HTR-8/SVneo (cell line): ENCODE measurements at regions not wholly inside any gene's neighbourhood (a gene's known extent, or its start where the extent isn't known, plus 50 kb on each side); places are given as distances from the start of the nearest gene placed in this dataset.
A peak's percentile ranks its signal among the peaks of the same experiment; 100 is the strongest.

Experiments used
- DNase-seq: peaks from one replicate; pipeline ENCODE4 v3.0.0; 2011; ENCODE audit warnings: low spot score, mixed read lengths; ENCODE audit not compliant: insufficient read length
- FAIRE-seq: peaks from 2 replicates; lab custom pipeline; 2011; peaks lifted over from hg19 to GRCh38; lab: Jason Lieb, UNC

GRCh38 chr1:239722035-239722434, 335.7 kb downstream of the CHRM3 start:
- FAIRE-seq = no peak
- no peak for DNase-seq

DNA sequence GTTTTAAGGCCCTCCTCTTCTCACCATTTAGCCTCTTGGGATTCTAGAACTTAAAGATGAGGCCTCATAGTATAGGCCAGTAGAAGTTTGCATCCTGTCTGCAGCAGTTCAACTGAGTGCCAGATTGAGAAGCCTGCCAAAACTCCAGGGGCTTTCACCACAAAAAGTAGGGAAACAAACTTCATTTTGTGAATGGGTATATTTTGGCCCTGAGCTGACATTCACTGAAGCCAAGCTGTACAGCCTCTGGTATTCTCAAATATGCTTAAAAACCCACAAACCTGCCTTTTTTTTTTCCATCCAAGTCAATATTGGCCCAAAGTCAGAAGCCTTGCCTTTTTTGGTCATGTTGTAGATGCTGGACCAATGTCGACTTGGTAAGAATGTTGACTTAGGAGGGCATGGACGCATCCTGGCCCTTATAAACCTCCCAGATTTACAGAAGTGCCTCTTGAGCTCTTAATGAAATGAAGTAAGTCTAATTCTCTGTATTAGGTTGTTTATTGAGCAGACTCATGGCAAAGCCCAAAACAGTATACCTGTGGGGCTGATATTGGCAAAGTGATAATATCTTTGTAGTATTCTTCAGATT, 337.5 kb downstream of the CHRM3 start:
- FAIRE-seq = no peak
- no peak for DNase-seq

DNA sequence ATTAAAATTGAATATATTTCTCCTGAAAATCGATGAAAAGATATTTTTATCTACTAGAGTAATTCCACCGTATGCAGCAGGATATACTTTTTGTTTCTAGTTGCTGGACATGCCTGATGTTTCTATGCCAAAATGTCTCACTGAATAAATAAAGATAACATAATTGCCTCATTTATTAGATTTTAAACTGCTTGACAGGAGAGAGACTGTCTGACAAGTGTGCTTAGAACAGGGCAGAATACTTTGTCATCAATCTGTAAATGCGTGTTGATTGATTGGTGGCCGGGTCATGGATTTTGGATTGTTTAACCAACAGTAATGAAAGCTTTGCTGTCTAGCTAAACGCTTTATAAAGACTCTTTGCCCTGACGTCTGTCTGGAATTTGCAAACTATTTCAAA, 339.0 kb downstream of the CHRM3 start:
- DNase-seq = no peak
- no peak for FAIRE-seq

- FAIRE-seq (no peak), DNase-seq (no peak)
Measured at GRCh38 chr1:239725933-239726332, 339.6 kb downstream of the CHRM3 start.

- DNase-seq (no peak), FAIRE-seq (no peak)
Measured at GRCh38 chr1:239730378-239730777, 344.0 kb downstream of the CHRM3 start.

DNA sequence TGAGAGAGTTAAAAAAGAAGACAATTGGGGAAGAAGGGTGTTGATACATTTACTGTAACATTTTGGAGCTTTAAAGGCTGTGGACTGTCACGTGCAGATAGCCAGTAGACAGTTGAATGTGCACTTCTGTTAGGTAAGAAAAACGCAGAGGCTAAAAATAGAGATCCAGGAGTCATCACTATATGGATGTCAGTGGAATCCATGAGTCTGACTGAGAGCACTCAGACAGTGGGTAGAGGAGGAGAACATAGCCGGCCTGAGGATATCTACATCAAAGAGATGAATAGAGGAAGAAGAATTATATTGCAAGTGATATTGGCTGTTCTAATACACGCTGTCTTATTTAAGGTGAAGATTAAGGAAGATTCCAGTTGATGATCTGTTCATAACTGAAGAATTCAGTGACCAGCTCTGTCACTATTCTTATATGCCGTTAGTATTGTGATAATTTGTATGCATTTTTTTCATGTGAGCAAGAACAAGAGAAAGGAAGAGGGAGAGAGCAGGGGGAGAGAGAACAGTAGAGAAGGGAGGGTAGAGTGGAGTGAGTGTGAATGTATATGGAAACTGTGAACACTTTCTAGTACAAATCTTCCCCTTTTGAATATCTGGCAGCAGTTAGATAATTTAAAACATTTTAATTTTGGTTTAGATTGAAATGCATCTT, 344.8 kb downstream of the CHRM3 start:
- no peak for DNase-seq

GRCh38 chr1:239732770-239733169, 346.4 kb downstream of the CHRM3 start:
- DNase-seq (no peak), FAIRE-seq (no peak)

More for the DNA sequence above, 344.8 kb downstream of the CHRM3 start:
- FAIRE-seq = no peak

DNA sequence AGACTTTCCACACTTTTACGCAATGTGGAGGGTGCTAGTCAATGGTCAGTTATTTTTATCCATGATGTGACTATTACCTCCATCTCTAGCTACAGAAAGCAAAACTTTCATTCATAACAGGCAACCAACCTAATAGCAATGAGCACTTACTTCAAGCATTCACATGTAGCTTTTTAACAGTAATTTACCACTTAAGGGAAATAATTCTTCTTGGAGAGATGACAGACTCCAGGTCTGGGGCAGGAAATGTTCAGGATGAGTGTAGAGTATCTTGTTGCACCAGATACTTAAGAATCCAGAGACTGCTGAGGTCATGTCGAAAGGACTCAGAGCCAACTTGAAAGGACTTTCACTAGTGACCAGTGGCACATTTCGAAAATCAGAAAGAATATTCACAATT, 347.6 kb downstream of the CHRM3 start:
- no peak for FAIRE-seq

DNA sequence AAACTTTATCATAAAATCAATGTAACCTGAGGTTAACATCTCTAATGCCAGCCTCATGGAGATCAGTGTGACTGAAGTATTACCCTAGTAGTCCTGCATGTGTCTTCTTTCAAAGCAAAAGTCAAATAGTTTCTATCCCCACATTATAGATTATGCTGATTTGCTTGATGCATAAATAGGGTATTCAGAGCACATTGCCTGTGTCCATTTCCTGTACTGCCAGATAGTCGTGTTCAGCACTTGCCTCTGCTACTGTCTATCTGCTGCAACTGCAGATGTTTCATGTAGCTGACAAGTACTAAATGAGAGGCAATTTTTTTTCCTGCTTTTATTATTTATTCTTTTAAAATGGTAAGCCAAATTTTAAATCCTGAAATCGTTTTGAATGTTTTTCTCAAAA, 348.7 kb downstream of the CHRM3 start:
- FAIRE-seq (peak; percentile 52), DNase-seq (no peak)

More for the DNA sequence above, 347.6 kb downstream of the CHRM3 start:
- no peak for DNase-seq

GRCh38 chr1:239736479-239736878, 350.1 kb downstream of the CHRM3 start:
- no peak for FAIRE-seq

GRCh38 chr1:239739375-239739774, 352.3 kb upstream of the FMN2 start:
- FAIRE-seq = no peak
- no peak for DNase-seq

More at GRCh38 chr1:239736479-239736878, 350.1 kb downstream of the CHRM3 start:
- DNase-seq = no peak

DNA sequence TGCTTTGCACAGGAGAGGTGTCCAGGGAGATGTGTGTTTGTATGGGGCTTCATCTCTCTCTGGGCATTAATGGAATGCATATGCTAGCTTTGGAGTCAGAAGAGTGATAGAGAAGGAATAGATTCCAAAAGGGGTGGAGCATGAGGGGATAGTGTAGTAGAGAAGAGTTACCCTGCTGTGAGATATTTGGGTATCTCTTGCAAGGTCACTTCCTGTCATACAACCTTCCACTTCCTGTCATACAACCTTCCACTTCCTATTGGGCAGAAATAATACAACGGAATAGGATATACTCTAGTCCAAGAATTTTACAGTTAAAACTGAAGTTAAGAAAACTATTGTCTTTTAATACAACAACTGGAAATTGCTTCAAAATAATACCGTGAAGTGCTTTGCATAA, 351.8 kb upstream of the FMN2 start:
- FAIRE-seq (no peak), DNase-seq (no peak)

DNA sequence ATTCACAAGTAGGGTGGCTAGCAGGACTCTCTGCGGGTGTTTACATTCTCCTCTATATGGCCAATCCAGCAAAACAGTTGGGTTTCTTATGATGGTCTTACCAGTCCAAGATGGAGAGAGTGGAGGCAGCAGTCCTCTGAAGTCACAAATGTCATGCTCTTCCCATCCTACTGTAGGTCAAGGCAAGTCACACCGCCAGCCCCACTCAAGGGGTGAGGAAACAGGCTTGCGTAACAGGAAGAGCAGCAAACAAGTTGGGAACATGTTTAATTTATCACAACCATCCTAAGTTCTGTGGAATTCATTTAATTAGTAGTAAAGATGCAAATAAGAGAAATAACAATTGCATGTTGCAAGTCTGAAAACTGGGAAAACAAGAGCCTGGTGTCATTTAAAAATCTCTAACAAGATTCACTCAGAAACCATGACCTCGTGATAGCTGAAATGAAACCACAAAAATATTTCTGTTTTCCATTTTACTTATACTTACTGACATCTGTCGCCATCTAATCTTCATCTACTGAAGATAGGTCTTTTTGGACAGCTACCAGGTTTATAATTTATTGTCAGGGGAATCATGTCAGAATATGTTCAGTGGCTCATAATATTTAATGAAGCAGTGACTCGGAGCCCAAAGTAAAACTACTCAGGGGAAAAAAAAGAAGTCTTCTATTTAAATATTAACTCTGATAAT, 349.1 kb upstream of the FMN2 start:
- DNase-seq (no peak), FAIRE-seq (no peak)

DNA sequence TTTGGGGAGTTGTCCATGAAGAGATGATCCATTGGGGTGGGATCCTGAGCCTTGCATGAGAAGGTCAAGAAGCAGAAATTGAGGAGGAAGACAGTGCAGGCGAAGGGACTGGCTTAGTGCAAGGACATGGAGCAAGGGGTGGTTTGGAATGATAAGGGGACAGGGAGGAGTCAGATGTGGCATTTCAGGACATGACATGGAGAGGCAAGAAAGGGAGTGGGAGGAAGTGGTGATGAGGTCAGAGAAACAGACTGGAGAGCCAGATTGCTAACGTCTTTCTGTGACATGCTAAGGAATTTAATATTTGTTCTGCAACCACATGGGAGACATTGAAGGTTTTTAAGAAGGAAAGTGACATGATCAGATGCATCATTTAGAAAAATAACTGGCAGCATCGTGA, 346.8 kb upstream of the FMN2 start:
- FAIRE-seq (no peak), DNase-seq (no peak)

GRCh38 chr1:239755107-239755912, 336.4 kb upstream of the FMN2 start:
- FAIRE-seq = no peak

GRCh38 chr1:239757716-239758115, 334.0 kb upstream of the FMN2 start:
- FAIRE-seq (no peak), DNase-seq (no peak)

More at GRCh38 chr1:239755107-239755912, 336.4 kb upstream of the FMN2 start:
- no peak for DNase-seq

GRCh38 chr1:239758756-239759155, 332.9 kb upstream of the FMN2 start:
- DNase-seq (no peak), FAIRE-seq (no peak)

DNA sequence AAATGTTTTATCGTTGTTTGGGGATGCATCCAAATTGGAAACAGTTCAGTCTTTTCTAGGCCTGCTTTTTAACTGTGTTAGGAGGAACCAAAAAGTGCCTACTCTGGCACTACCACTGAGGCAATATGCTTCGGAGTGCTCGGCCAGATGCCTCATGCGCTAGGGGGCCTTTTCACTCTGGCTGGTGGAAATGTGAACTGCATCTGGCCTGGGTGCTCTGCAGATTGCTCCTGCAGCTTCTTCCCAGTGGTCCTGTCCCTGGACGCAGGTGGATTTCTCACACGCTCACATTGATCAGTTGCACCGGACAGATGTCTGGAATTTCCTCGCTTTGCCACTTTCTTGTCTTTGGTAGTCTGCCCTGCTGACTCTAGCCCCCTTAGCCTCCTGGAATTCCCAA, 330.2 kb upstream of the FMN2 start:
- no peak for DNase-seq
- FAIRE-seq = no peak

DNA sequence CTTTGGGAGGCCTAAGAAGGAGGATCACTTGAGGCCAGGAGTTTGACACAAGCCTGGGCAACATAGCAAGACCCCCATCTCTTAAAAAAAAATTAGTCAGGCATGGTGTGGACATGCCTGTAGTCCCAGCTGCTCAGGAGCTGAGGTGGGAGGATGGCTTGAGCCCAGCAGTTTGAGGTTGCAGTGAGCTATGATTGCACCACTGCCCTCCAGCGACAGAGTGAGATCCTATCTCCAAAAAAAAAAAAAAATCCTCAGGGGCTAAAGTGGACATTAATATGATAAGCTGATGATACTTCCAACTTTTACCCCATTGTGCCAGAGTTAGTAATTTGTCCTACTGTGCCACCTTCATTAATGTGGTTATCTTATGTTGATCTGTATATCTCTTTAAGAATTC, 327.8 kb upstream of the FMN2 start:
- DNase-seq = no peak
- no peak for FAIRE-seq

DNA sequence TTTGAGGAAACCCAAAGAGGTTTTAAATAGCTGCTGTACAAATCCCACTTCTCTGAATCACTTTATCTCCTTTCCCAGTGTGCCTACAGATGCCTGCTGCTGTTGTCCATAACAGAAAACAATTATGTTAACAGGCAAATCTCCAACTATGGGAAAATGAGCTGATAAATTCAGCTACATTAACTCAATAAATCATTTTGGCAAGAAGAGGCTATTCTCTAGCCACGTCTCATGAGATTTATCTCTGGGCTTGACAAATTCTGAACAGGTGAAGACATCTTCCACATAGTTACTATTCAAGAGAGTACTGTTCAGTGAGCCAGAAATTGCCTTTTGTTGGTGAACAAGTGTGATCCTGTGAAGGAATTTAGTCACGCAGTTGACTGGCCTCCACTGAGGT, 327.1 kb upstream of the FMN2 start:
- FAIRE-seq (no peak), DNase-seq (no peak)

DNA sequence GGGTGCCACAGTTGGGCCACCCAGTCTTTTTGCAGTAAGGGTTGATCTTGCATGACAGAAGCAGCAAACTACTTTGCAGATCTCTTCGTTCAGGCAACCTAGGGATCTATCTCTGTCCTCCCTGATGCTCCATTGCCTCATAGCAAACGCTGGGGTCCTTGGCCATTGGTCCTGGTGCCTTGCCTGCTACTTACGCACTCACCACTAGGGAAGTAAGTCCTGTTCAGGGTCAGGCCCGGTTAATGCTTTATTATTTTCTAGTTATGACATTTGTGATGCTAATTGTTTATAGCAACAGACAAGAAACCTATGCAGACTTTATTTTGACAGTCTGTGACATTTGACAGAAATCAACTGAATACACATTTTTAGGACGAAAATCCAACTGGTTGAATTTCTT, 326.5 kb upstream of the FMN2 start:
- FAIRE-seq (no peak), DNase-seq (no peak)
